ENCODE measurements at regions not wholly inside any gene's neighbourhood (a gene's known extent, or its start where the extent isn't known, plus 50 kb on each side); places are given as distances from the start of the nearest gene placed in this dataset.
A peak's percentile ranks its signal among the peaks of the same experiment; 100 is the strongest.
"Not testable (repeated sequence)": the region's sequence is repeated elsewhere in the genome, so short reads cannot be mapped to it uniquely, and the experiment has no call there.

DNA sequence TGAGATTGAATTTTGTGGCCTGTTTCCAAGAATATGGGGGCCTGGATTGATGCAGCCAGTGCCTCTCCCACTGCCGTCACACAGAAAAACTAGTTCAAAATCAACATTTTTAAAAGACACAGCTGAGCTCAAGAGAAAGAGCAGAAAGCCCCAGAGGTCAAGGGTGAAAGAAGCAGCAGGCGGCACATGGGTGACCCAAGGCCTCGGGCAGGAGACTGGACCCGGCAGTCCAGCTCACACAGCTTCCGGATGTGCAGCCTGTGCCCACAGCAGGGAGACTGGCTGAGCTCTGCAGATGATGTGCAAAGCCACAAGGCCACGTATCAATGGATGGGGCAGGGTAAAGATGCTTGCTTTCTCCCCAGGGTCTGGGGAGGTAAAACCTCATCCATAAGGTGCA is 50.4 kb upstream of the RNF32 start:
- no peak for DNase-seq

DNA sequence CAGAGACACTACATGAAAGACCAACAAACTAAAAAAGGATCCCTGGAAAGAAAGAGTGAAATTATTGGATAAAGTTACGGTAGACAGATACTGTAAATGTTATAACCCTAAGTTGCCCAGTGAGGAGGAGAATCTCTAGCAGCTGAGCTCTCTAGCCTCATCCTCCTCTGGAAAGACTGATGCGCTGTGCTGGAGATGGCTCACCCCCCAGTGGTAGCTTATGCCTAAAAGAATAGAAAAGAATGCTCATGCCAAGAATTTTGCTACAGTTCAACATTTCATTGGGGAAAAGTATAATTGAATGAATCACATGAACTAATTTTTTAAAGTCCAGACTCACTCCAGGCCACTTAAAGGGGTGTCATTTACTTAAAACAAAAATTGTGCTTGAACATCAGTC is 50.8 kb upstream of the RNF32 start:
- peak in 5 of 56 donors; percentile 8 to 32 (median 13) for DNase-seq

DNA sequence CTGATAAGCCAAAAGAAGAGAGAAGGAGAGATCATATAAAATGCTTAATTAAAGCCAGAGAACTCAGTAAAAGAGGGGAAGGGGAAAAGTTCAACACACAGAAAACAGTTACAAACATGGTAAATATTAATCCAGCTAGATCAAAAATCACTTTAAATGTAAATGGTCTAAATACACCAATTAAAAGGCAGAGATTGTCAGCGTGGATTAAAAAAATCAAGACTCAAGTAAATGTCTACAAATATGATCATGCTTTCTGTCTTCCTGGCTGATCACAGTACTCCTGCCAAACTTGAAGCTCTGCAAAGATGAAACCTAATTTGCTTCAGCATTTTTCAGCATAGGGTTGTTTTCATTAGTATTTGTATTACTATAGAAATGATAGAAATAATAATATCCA is 54.6 kb upstream of the RNF32 start:
- DNase-seq = no peak

DNA sequence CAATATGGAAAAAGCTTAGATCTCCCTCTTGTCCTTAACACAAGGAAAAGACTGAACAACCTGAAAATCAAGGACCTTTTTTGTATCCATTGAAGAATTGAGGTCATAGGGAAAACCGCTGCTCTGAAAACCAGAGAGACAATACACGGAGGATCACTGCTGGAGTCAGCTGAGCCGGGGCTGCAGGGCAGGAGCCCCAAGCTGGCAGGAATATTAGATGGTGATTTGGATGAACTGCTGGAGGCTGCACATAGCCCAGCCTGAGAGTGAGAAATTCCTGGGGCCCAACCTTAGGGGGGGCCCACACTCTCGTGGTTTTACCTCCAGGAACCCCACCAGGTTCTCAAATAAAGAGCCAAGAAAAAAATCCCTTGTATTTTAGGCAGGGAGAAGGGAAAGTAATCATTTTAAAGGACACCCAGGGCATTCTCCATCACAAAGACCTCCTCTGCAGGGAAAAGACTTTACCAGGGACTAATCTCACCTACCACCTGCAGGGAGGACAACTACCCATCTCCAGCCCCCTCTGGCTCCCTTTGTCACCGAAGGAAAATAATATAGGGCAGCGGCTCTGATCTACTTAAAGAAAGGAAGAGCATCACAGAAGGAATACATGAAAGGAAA is 55.4 kb upstream of the RNF32 start:
- DNase-seq = no peak

DNA sequence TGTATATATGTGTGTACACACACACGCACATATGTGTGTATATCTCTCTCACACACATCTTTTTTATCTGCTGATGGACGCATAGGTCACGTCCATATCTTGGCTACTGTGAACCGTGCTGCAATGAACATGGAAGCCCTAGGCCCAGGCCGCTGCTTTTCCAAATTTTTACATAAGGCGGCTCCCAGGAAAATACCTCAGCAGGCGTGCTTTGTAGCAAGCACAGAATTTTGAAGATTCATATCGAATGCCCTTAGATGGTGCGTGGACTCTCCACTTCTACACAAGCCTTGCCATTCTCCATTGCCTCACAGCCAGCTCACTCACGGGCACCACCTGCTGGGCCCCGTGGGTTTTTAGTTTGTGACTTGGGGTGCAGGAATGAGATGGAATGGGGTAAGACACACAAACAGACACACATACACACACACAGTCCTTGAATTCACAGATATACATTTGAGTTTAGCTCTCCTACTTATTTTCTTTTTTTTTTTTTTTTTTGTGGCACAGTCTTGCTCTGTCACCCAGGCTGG is 57.9 kb upstream of the RNF32 start:
- DNase-seq = no peak

DNA sequence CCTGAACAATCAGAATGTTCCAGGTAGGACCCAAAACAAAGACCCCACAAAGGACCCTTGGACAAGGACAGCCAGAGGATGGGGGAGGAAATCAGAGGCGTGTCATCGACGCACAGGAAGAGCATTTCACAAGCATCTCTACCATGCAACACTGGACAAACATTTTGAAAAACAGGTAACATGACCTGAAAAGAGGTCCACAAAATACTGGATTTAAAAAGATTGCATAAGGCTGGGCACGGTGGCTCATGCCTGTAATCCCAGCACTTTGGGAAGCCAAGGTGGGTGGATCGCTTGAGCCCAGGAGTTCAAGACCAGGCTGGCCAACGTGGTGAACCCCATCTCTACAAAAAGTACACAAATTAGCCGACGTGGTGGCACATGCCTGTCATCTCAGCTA is 60.5 kb upstream of the RNF32 start:
- DNase-seq = no peak

DNA sequence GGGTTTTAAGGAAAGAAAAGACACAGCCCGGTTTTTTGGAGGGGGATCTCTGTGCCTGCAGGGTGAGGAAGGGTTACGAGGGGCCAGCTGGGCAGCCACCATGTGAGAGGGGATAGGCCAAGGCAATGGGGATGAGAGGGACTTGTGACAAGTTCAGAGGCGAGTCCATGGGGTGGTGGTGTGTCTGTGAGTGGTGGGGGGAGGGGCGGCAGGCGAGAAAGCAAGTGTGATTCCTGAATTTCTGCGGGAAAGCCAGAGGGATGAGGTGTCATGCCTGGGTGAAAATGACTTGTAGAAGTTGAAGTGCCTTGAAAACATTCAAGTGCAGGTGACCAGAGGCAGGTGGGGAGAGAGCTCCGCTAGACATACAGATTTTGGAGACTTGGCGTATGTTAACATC is 61.0 kb upstream of the RNF32 start:
- peak in 5 of 56 donors; percentile 24 to 68 (median 40) for DNase-seq

DNA sequence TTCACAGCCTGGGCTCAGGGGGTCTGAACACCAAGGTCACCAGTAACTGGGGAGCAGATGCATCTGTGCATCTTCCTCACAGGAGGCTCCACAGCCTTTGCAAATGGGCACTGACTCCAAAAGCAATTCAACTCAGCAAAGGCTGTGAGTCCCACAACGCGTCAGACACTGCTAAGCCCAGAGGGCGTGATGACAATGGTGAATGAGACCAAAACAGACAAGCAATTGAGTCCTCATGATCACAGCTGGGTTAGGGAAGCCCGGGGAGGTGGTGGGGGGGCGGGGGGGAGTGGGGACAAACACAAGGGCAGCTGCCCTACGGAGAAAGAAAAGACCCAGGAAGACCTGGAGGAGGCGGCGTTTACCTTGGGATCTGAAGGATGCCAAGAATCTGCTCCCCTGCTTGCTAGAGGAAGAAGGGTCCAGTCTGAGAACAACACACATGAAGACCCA is 61.6 kb upstream of the RNF32 start:
- DNase-seq = peak in 48 of 56 donors; percentile 8 to 87 (median 68)

DNA sequence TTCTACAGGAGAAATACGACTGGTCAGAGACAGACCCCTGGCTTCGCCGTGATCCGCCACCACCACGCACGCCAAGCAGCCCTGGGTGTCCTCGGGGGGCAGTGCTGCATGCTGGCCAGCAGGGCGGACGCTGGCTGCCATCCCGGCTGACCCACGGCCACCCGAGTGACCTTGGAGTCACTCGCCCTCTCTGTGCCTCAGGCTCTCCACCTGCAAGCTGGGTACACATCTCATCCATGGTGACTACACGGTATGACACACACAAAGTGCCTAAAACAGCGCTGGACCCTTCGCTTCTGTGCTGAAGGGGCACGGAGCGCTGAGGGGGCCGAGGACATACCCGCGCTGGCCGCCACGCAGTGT is 62.0 kb upstream of the RNF32 start:
- peak in 17 of 56 donors; percentile 15 to 70 (median 47) for DNase-seq

DNA sequence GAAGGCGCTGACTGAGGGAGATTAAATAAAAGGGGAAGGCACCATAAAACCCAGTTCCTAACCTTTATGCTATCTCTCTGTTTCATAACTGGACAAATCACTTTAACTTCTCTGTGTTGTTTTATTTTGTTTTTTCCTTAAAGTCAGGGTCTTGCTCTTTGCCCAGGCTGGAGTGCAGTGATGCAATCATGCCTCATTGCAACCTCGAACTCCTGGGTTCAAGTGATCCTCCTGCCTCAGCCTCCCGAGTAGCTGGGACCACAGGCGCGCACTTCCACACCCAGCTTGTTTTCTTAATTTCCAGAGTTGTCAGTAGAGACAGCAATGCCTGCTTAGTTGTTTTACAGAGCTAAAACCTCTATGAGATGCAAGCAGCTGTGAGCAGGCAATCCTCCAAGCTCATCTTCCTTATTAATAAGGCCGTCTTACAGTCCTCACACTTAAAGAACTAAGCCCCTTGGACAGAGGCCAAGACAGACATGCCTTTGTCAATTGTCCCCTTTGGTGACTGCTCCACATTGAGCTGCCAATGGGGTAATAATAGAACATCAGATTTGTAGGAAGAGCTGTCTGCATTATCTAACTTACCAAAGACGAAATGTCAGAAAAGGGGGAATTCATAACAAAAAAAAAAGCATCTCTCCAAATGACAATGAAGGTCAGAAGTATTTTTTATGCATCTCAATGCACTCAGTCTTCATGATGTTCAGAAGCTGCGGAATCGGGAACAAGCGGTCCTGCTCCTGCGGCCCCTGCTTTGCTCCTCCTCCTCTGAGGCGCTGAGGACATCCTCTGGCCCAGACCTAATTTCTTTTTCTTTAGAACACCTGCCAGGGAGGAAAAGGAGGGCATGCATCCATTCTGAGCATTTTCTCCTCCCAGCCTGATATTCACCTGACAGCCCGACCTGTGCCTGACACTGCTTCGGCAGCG is 62.7 kb upstream of the RNF32 start:
- peak in 34 of 56 donors; percentile 4 to 78 (median 45) for DNase-seq

DNA sequence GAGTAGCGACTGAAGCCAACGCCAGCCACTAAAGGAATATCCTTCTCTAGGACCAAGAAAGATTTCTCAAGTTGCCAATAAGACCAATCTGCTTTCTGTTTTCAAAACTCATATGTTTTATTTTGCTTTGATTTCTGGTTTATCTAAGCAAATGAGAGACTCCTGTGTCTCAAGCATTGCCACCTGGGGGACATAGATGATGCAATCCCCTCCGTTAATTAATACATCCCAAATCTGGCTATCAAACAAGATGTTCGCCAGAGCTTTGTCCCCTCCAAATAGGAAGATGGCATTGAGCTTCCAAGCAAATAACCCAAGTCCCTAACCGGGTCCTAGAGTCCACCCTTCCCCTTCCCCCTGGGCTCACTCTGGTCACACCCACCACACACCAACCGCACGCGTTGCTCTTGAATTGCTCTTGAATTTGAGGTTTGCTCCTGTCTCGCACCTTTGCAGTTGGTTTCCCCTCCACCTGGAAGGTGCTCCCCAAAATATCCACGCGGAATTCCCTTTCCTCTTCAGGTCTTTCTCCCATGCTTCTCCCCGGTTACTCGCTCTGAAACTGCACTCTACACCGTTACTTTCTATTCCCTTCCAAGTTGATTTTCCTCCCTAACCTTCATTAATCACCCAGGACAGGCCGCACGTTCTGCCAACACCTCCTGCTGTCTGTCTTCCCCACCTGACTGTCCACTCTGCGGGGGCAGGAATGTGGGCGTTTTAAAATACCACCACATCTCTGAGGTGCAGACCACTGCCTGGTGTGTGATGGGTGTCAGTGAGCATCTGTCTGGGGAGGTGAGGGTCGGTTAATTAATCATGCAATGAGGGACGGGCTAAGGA is 64.1 kb upstream of the RNF32 start:
- DNase-seq = no peak

DNA sequence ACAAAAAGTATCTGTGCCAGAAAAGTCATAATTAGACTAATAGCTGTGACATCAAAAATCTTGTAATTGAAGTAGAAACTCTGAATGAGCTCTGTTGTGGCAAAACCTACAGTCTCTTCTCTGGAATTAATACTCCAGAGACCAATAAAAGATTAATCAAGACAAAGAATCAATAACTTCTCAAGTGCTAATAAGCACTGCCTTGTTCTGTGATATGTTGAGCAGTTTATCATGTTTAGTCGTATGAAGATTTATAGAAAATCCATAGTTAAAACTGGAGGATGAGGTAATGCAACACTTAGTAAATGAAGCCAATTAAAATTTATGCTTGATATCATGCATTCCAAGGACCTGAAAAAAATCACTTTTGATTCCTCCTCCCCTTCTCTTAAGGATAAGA is 72.3 kb upstream of the RNF32 start:
- no peak for DNase-seq

DNA sequence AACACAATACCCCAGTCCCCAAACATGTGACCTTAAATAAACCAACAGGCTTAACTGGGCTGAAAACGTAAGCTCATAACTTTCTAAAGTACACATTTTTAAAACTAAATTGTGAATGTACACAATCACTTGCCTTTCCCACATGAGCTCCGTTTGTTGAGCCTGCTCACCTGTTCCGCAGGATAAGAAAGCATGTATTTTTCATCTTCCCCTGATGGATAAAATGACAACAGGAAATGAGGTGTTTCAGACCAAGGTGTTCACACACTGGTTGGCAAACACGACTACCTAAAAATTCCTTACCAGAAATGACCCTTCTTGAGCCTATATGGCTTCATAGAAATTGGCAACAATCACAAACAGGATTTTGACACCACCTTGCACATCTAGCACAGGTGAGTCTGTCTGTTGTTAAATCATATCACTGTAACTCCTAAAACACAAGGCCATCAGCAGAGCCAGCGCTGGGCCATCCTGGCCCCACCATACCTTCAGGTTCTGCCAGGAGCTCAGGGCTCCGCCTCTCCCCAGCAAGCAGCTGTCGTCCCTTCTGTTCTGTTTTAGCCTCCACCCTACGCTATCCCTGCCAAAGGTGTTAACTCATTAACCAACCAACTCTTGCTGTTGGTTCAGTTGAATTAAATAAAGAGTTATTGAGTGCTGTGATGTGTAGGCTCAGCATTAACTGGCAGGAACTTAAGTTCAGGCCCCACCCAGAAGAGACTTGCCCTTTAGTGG is 73.6 kb upstream of the RNF32 start:
- no peak for DNase-seq

DNA sequence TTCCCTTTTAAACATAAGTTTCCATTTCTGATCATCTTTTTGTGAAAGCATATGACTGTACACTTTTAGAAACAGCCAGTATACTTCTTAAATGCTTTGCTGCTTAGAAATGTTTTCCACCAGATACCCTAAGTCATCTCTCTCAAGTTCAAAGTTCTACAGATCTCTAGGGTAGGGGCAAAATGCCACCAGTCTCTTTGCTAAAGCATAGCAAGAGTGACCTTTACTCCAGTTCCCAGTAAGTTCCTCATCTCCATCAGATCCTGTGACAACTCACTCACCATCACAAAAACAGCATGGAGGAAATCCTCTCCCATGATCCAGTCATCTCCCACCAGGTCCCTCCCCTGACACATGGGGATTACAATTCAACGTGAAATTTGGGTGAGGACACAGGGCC is 75.6 kb upstream of the RNF32 start:
- DNase-seq = not testable (repeated sequence)

DNA sequence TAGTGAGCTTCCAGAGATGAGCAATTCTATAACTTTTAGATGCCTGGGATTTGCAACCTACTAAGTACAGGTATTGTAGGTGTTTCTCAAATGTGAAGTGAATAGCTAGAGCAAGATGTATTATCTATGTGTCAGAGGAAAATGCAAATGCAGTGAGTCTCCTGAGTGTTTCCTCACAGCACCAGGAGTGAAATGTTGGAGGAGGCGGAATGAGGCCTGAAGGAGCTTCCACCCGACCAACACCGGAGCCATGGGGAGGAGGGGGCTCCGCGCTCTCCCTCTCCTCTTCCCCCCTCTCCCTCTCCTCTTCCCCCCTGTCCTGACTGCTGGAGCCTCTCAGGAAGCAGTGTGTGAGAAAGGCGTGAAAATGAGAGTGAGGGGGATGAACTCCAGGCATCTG is 79.9 kb upstream of the RNF32 start:
- DNase-seq = peak in 9 of 56 donors; percentile 6 to 27 (median 16)

DNA sequence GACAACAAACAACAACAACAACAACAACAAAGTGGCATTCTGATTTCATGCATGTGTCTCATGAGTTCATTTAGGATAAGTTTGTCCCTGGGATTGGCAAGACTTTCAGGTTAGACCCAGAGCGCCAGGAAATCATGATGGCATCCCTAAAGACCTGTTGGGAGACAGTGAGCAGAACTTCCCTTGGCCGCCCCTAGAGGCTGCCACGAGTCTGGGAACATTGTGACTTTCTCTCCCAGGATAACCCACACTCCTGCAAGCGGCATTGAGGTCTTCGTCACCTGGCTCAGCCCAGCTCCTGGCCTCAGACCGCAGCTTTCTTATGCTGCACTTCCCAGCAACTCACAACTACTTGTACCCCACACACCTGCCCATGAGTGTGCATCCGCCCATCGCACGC is 80.5 kb upstream of the RNF32 start:
- DNase-seq = peak in 1 of 56 donors; percentile 4

DNA sequence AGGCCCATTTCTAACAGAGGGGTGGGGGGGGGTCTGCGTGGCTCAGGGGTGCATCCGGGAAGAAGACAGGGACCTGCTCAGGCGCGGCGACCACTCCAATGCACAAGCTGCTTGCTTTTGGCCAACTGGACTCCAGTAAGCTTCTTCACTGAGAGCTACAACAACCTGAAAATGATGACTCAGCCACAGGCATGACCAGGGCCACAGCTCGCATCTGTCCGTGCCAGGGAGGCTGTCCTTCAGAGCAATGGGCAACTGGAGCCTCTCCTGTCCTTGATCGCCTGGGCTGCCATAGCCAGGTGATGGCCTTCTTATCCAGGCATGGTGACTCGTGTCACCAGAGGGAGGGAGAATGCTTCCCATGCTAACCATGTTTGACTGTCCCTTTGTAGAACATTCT is 81.6 kb upstream of the RNF32 start:
- no peak for DNase-seq

DNA sequence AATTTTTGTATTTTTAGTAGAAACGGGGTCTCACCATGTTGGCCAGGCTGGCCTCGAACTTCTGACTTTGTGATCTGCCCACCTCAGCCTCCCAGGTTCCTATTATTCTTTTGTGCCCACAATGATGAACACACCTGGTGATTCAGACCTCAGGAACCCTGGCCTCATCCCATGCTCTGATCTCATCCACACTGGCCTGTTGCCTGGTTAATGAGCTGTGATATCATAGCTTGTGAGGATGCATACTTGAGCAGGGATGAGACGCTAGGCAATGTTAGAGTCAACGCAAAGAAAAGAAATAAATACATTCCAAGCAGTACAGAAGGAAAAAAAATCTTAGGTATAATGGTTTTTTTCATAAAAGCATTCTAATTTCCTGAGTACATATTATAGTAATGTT is 82.4 kb upstream of the RNF32 start:
- no peak for DNase-seq

DNA sequence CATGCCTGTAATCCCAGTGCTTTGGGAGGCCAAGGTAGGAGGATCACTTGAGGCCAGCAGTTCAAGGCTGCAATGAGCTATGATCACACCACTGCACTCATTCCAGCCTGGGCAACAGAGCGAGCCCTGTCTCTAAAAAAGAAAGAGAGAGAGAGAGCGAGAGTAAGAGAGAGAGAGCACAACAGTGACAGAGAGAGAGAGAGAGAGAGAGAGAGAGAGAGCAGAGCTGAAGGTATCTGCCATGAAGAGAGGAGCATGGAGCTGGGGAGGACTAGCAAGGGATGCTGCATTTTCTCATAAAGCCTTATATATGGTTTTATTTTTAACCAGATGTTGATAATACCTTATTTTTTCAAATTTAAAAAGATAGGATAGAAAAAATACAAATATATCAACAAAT is 84.5 kb upstream of the RNF32 start:
- DNase-seq = no peak

DNA sequence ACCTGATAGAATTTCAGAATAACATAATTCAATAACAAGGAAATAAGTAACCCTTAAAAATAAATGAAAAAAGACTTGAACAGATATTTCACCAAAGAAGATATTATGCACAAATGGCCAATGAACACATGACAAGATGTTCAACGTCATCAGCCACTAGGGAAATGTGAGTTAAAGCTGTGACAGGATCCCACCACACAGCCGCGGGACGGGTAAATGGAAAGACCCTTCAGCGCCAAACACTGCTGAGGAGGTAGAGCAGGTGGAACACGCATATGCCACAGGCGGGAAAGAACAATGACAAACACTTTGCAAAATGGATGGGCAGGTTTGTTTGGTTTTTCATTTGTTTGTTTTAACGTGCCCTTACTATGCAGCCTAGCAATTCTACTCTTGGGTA is 86.1 kb upstream of the RNF32 start:
- no peak for DNase-seq

DNA sequence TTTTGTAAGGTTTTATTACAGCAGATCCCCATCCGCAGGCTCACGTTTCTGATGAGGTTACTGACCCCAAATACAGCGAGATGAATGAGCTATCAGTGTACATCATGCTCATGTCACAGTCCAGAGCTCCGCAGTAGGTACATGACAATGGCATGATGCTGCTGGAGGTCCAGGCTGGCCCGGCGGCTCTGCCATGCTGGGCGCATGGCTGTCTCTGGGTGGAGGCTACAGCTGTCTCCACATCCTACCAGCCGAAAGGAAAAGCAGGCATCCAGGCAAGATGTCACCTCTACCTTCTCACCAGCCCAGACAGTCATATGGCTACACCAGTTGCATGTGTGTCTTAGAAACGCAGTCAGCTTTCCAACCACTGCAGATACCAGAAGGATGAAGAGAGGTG is 90.9 kb upstream of the RNF32 start:
- no peak for DNase-seq
